A549 (cell line): ENCODE measurements at regions not wholly inside any gene's neighbourhood (a gene's known extent, or its start where the extent isn't known, plus 50 kb on each side); places are given as distances from the start of the nearest gene placed in this dataset.

Experiments used
- ATAC-seq, 2 experiments: fragments of 200-7000 bp in 1 of 2; fragments of >200 bp in 1 of 2; cut with Nextera tagmentation in 1 of 2; cut with Tn5 transposase in 1 of 2; 3 replicates each; pipeline versions ENCODE4 v1.8.0 to v1.9.1; 2018 to 2020; ENCODE audit warnings: mild to moderate bottlenecking in 1 of 2, moderate library complexity in 1 of 2
- CTCF ChIA-PET: fragments of 300-600 bp; sonication (Branson Sonifier 250); formaldehyde crosslinking; extraction: SDS; loops from one replicate; lab custom pipeline; 2021; ENCODE audit warnings: antibody characterized with exemption, inconsistent platforms; lab: Yijun Ruan, JAX
- POLR2A ChIA-PET: fragments of 350-600 bp; formaldehyde crosslinking; extraction: SDS; loops from one replicate; lab custom pipeline; 2021; ENCODE audit warnings: antibody characterized with exemption, inconsistent platforms; lab: Yijun Ruan, JAX
- DNase-seq, 2 experiments: peaks; one replicate each; pipeline versions ENCODE4 v3.0.0 to v3.0.0-alpha.2; 2011 to 2016; ENCODE audit warnings: low read depth in 1 of 2, low spot score in 1 of 2
- FAIRE-seq: peaks from 2 replicates; lab custom pipeline; 2011; peaks lifted over from hg19 to GRCh38; lab: Jason Lieb, UNC
- H3K27ac ChIP-seq, 2 experiments: fragments of >200 bp; sonication (Bioruptor Twin); formaldehyde crosslinking; 3 replicates each; pipeline ENCODE4 v1.5.1; 2016 to 2017
- H3K4me1 ChIP-seq: fragments of >200 bp; sonication (Bioruptor Twin); formaldehyde crosslinking; 3 replicates; pipeline ENCODE4 v1.6.1; 2016
- H3K4me2 ChIP-seq: fragments of >200 bp; sonication (Bioruptor Twin); formaldehyde crosslinking; 3 replicates; pipeline ENCODE4 v1.6.1; 2016
- H3K4me3 ChIP-seq: fragments of >200 bp; sonication (Bioruptor Twin); formaldehyde crosslinking; 3 replicates; pipeline ENCODE4 v1.5.1; 2016
- H3K9me3 ChIP-seq: fragments of >200 bp; sonication (Bioruptor Twin); formaldehyde crosslinking; 3 replicates; pipeline ENCODE4 v1.6.1; 2016
- ATOH8 ChIP-seq: fragments of 250-450 bp; sonication (Bioruptor Pico); IDR thresholded peaks from 2 replicates; pipeline ENCODE4 v1.5.0; 2020; ENCODE audit warnings: low read depth, mild to moderate bottlenecking, moderate library complexity
- BHLHE40 ChIP-seq: IDR thresholded peaks from 2 replicates; pipeline ENCODE4 v1.6.1; 2012; ENCODE audit warnings: low read depth, low read length, inconsistent platforms
- CHD2 ChIP-seq: fragments of 150-350 bp; IDR thresholded peaks from 2 replicates; pipeline ENCODE4 v1.6.1; 2014; ENCODE audit warnings: low read length; ENCODE audit not compliant: partially characterized antibody
- CTCF ChIP-seq: fragments of >200 bp; sonication (Bioruptor Twin); formaldehyde crosslinking; IDR thresholded peaks from 3 replicates; pipeline ENCODE4 v1.5.1; 2016
- EHF ChIP-seq: fragments of 250-450 bp; sonication (Bioruptor Pico); IDR thresholded peaks from 2 replicates; pipeline ENCODE4 v1.5.0; 2020; ENCODE audit warnings: mild to moderate bottlenecking
- FOSB ChIP-seq: fragments of 250-450 bp; sonication (Bioruptor Pico); IDR thresholded peaks from 2 replicates; pipeline ENCODE4 v1.5.0; 2020; ENCODE audit warnings: mild to moderate bottlenecking, moderate library complexity
- FOSL2 ChIP-seq, 2 experiments: fragments of 450-650 bp in 1 of 2; fragments of >200 bp in 1 of 2; sonication (Bioruptor Twin) in 1 of 2; formaldehyde crosslinking; IDR thresholded peaks; 2 replicates each; pipeline versions ENCODE4 v1.5.0 to v1.6.1; 2016 to 2020; ENCODE audit warnings: mild to moderate bottlenecking in 1 of 2, moderate library complexity in 1 of 2
- FOXS1 ChIP-seq: fragments of 250-450 bp; sonication (Bioruptor Pico); IDR thresholded peaks from 2 replicates; pipeline ENCODE4 v1.5.0; 2020; ENCODE audit warnings: mild to moderate bottlenecking, moderate library complexity
- GATA3 ChIP-seq: IDR thresholded peaks from 2 replicates; pipeline ENCODE4 v1.6.1; 2012; ENCODE audit warnings: borderline replicate concordance
- HEYL ChIP-seq: fragments of 250-450 bp; sonication (Bioruptor Pico); IDR thresholded peaks from 2 replicates; pipeline ENCODE4 v1.8.0; 2021; ENCODE audit warnings: mild to moderate bottlenecking, moderate library complexity
- HOXB13 ChIP-seq: fragments of 250-450 bp; sonication (Bioruptor Pico); IDR thresholded peaks from 2 replicates; pipeline ENCODE4 v1.5.0; 2020; ENCODE audit warnings: low read depth, mild to moderate bottlenecking, moderate library complexity
- HOXB5 ChIP-seq: fragments of 250-450 bp; sonication (Bioruptor Pico); IDR thresholded peaks from 2 replicates; pipeline ENCODE4 v1.5.0; 2020; ENCODE audit warnings: mild to moderate bottlenecking, moderate library complexity
- JUN ChIP-seq, 2 experiments: fragments of >200 bp; sonication (Bioruptor Twin); formaldehyde crosslinking; IDR thresholded peaks; 2 replicates in 1 of 2; 3 replicates in 1 of 2; pipeline ENCODE4 v1.6.1; 2016 to 2017
- JUNB ChIP-seq: fragments of >200 bp; sonication (Bioruptor Twin); formaldehyde crosslinking; IDR thresholded peaks from 2 replicates; pipeline ENCODE4 v1.6.1; 2016
- KDM1A ChIP-seq: fragments of 200-600 bp; sonication (generic); IDR thresholded peaks from 2 replicates; pipeline ENCODE4 v1.6.1; 2016; ENCODE audit warnings: low read depth, mild to moderate bottlenecking
- MYC ChIP-seq: IDR thresholded peaks from 2 replicates; pipeline ENCODE4 v1.6.1; 2012; ENCODE audit warnings: mild to moderate bottlenecking, inconsistent platforms, low read length, improper control_type of control experiment, borderline replicate concordance
- NFE2L2 ChIP-seq: fragments of 150-350 bp; conservative IDR thresholded peaks from 2 replicates; pipeline ENCODE4 v1.6.1; 2014; ENCODE audit warnings: low read length
- NPAS2 ChIP-seq: fragments of 250-450 bp; sonication (Bioruptor Pico); IDR thresholded peaks from 2 replicates; pipeline ENCODE4 v1.8.0; 2022; ENCODE audit warnings: mild to moderate bottlenecking, moderate library complexity, borderline replicate concordance
- NR3C1 ChIP-seq: fragments of >200 bp; sonication (Bioruptor Twin); formaldehyde crosslinking; IDR thresholded peaks from 3 replicates; pipeline ENCODE4 v1.6.1; 2017
- POLR2A ChIP-seq: IDR thresholded peaks from 2 replicates; pipeline ENCODE4 v1.6.1; 2012; ENCODE audit warnings: mild to moderate bottlenecking, low read length
- TFCP2L1 ChIP-seq: fragments of 250-450 bp; sonication (Bioruptor Pico); IDR thresholded peaks from 2 replicates; pipeline ENCODE4 v1.5.0; 2021; ENCODE audit warnings: mild to moderate bottlenecking
- WGBS: methylation state at CpG from one replicate; pipeline ENCODE4 v1.1.6; 2017; ENCODE audit errors: missing lambda C conversion rate; 5-methylcytosine and 5-hydroxymethylcytosine counted together
- TF ChIP-seq, protein P1 (sequence below): fragments of >200 bp; sonication (Bioruptor Twin); formaldehyde crosslinking; IDR thresholded peaks from 3 replicates; pipeline ENCODE4 v1.6.1; 2016

GRCh38 chr12:61911113-61911512 is 349.1 kb upstream of the USP15 start:
- ChIA-PET CTCF (no interaction called here), POLR2A (no interaction called here)

DNA sequence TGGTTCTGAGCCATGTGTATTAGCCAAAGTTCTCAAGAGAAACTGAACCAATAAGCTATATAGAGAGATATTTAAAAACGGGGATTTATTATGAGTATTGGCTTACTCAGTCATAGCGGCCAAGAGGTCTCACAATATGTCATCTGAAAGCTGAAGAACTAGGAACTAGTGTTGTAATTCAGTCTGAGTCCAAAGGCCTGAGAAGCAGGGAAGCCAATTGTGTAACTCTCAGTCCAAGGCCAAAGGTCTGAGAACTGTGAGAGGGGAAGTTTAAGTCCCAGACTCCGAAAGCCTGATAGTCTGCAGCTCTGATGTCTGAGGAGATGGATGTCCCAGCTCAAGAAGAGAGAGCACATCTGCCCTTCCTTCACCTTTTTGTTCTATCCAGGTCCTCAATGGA is 344.8 kb upstream of the USP15 start:
- FAIRE-seq (no peak), ATAC-seq (no peak), DNase-seq (no peak)
- Histone ChIP-seq H3K27ac (no peak overlapping the region), H3K4me2 (no peak overlapping the region), H3K9me3 (no peaks in the 10 kb centered on the region), H3K4me1 (no peaks in the 10 kb centered on the region), H3K4me3 (no peak overlapping the region)
- ChIA-PET CTCF (no interaction called here), POLR2A (no interaction called here)
- 3% methylated on average over 3 of the region's 3 CpGs for WGBS
- TF ChIP-seq POLR2A (no peak), EHF (CRISPR knock-in tag) (no peak), JUNB (no peak), CTCF (no peak), GATA3 (no peak), BHLHE40 (no peak), FOXS1 (CRISPR knock-in tag) (no peak), CHD2 (no peak), KDM1A (no peak), NPAS2 (CRISPR knock-in tag) (no peak), FOSB (CRISPR knock-in tag) (no peak), JUN (IDR thresholded peaks at IDR 0.05) (no peak)
- TF ChIP-seq, protein P1, sequence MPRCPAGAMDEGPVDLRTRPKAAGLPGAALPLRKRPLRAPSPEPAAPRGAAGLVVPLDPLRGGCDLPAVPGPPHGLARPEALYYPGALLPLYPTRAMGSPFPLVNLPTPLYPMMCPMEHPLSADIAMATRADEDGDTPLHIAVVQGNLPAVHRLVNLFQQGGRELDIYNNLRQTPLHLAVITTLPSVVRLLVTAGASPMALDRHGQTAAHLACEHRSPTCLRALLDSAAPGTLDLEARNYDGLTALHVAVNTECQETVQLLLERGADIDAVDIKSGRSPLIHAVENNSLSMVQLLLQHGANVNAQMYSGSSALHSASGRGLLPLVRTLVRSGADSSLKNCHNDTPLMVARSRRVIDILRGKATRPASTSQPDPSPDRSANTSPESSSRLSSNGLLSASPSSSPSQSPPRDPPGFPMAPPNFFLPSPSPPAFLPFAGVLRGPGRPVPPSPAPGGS = no peak

More at GRCh38 chr12:61911113-61911512, 349.1 kb upstream of the USP15 start:
- DNase-seq (no peak), ATAC-seq (no peak), FAIRE-seq (no peak)
- H3K4me2 ChIP-seq = no peak overlapping the region
- no peak for TF ChIP-seq MYC
- no peak overlapping the region for H3K4me3 ChIP-seq
- no peaks in the 10 kb centered on the region for H3K4me1 ChIP-seq
- no peaks in the 10 kb centered on the region for H3K9me3 ChIP-seq
- WGBS = 2% methylated on average over 2 of the region's 2 CpGs
- no peak overlapping the region for H3K27ac ChIP-seq

DNA sequence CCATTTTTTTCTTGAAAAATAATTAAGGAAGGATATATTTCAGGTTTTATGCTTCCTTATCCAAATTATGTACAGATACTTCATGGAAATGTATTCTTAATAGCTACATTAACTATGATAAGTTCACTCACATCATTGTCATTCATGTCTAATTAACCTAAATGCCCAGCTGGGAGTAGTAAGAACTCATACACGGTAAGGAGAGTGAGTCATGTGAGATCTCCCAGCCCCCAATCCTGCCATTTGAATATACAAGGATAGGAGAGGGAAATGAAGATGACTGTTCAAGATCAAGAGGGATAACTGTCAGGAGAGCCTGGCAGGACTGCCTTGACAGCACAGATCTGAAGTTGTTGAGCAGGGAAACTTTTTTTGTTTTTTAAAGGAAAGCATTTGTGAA is 343.4 kb upstream of the USP15 start:
- no peak for FAIRE-seq
- CTCF ChIA-PET = no interaction called here

GRCh38 chr12:61919686-61920085 is 340.5 kb upstream of the USP15 start:
- no peaks in the 10 kb centered on the region for H3K4me1 ChIP-seq
- no peak overlapping the region for H3K4me3 ChIP-seq
- DNase-seq (no peak), FAIRE-seq (no peak), ATAC-seq (no peak)
- CTCF ChIA-PET = no interaction called here
- no peaks in the 10 kb centered on the region for H3K9me3 ChIP-seq
- H3K4me2 ChIP-seq = no peak overlapping the region
- no peak overlapping the region for H3K27ac ChIP-seq
- POLR2A ChIA-PET = no interaction called here
- TF ChIP-seq HOXB5 (CRISPR knock-in tag) (no peak), NPAS2 (CRISPR knock-in tag) (no peak)
- WGBS = 3% methylated on average over 1 of the region's 1 CpG

More for the DNA sequence above, 343.4 kb upstream of the USP15 start:
- Histone ChIP-seq H3K4me1 (no peaks in the 10 kb centered on the region), H3K4me2 (no peak overlapping the region), H3K9me3 (no peaks in the 10 kb centered on the region), H3K4me3 (no peak overlapping the region), H3K27ac (no peak overlapping the region)
- POLR2A ChIA-PET = no interaction called here
- ATAC-seq = no peak
- WGBS = 3% methylated on average over 1 of the region's 1 CpG
- DNase-seq = no peak
- no peak for TF ChIP-seq NFE2L2
- TF ChIP-seq ATOH8 (CRISPR knock-in tag) = no peak
- TF ChIP-seq TFCP2L1 (CRISPR knock-in tag) = no peak
- TF ChIP-seq HEYL = no peak
- no peak for TF ChIP-seq HOXB13 (CRISPR knock-in tag)
- no peak for TF ChIP-seq NR3C1
- TF ChIP-seq FOSL2 (IDR thresholded peaks at IDR 0.05) = no peak
- no peak for TF ChIP-seq FOSL2 (CRISPR knock-in tag; IDR thresholded peaks at IDR 0.05)
- TF ChIP-seq GATA3 = no peak
- TF ChIP-seq, all 56 proteins: peak for 0
